Activated T-helper 17 cell treated with anti-CD3 and anti-CD28 coated beads, Interleukin-2, amount 50 U/mL, for 72 hours (primary cell): ENCODE measurements at regions not wholly inside any gene's neighbourhood (a gene's known extent, or its start where the extent isn't known, plus 50 kb on each side); places are given as distances from the start of the nearest gene placed in this dataset.

Source experiments
- ATAC-seq: fragments of 150-1000 bp; cut with Tn5 transposase; replicated peaks from 2 replicates; pipeline ENCODE4 v1.10.0; 2021; ENCODE audit warnings: mild to moderate bottlenecking, moderate library complexity
- H3K27ac Mint-ChIP-seq: one replicate; pipeline ENCODE4 v1.8.0; 2022; ENCODE audit warnings: mixed read lengths
- H3K27me3 Mint-ChIP-seq: one replicate; pipeline ENCODE4 v1.8.0; 2022; ENCODE audit warnings: mixed read lengths
- H3K36me3 Mint-ChIP-seq: one replicate; pipeline ENCODE4 v1.8.0; 2022; ENCODE audit warnings: low read depth, mild to moderate bottlenecking, mixed read lengths
- H3K4me1 Mint-ChIP-seq: one replicate; pipeline ENCODE4 v1.8.0; 2022; ENCODE audit warnings: mixed read lengths
- H3K4me3 Mint-ChIP-seq: one replicate; pipeline ENCODE4 v1.8.0; 2022; ENCODE audit warnings: mild to moderate bottlenecking, mixed read lengths
- H3K9me3 Mint-ChIP-seq: one replicate; pipeline ENCODE4 v1.8.0; 2022; ENCODE audit warnings: mixed read lengths

GRCh38 chr4:176843710-176844109 is 51.0 kb upstream of the VEGFC start:
- Mint-ChIP-seq H3K27ac (no peak overlapping the region), H3K27me3 (no peaks in the 10 kb centered on the region), H3K36me3 (no peaks in the 10 kb centered on the region), H3K9me3 (no peaks in the 10 kb centered on the region), H3K4me3 (no peak overlapping the region), H3K4me1 (no peaks in the 10 kb centered on the region)
- no peak for ATAC-seq

DNA sequence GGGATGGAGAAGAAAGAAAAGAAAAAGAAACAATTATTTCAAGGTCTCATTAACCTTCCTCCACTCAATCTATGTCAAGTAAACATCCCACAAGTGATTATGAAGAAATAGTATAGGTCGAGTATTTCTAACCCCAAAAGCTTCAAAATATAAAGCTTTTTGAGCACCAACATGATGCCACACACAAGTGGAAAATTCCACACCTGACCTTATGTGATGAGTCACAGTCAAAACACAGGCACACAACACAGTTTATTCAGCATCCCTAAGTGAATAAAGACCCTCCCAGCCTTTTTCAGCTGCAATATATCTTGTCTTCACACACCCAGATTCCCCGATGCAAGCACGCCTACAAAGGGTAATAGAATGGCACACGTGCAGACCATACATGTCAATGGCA is 51.7 kb upstream of the VEGFC start:
- no peak for ATAC-seq
- no peak overlapping the region for H3K4me3 Mint-ChIP-seq
- H3K4me1 Mint-ChIP-seq: no peaks in the 10 kb centered on the region
- no peaks in the 10 kb centered on the region for H3K36me3 Mint-ChIP-seq
- H3K9me3 Mint-ChIP-seq: no peaks in the 10 kb centered on the region
- no peak overlapping the region for H3K27ac Mint-ChIP-seq
- no peaks in the 10 kb centered on the region for H3K27me3 Mint-ChIP-seq

- H3K9me3 Mint-ChIP-seq: no peaks in the 10 kb centered on the region
- no peak overlapping the region for H3K27ac Mint-ChIP-seq
- H3K4me1 Mint-ChIP-seq: no peaks in the 10 kb centered on the region
- H3K36me3 Mint-ChIP-seq: no peaks in the 10 kb centered on the region
- no peak overlapping the region for H3K4me3 Mint-ChIP-seq
- no peak for ATAC-seq
- H3K27me3 Mint-ChIP-seq: no peaks in the 10 kb centered on the region
Measured at GRCh38 chr4:176845636-176846035, 52.9 kb upstream of the VEGFC start.

- H3K36me3 Mint-ChIP-seq: no peaks in the 10 kb centered on the region
- H3K27me3 Mint-ChIP-seq: no peaks in the 10 kb centered on the region
- no peak for ATAC-seq
- no peaks in the 10 kb centered on the region for H3K4me1 Mint-ChIP-seq
- no peaks in the 10 kb centered on the region for H3K9me3 Mint-ChIP-seq
- no peak overlapping the region for H3K27ac Mint-ChIP-seq
- H3K4me3 Mint-ChIP-seq: no peak overlapping the region
Measured at GRCh38 chr4:176849076-176849475, 56.4 kb upstream of the VEGFC start.

DNA sequence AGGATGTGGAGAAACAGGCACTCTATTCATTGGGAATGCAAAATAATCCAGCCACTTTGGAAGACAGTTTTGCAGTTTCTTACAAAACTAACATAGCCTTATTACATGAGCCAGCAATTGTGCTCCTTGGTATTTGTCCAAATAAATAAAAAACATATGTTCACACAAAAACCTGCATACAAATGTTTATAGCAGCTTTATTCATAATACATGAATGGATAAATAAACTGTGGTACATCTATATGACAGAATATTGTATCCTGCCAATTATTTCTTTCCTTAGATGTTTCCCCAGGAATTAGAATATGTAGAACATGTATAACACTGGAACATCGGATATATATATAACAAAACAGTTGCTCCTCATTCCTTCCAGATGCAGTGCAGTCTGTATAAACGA is 57.7 kb upstream of the VEGFC start:
- Mint-ChIP-seq H3K9me3 (no peaks in the 10 kb centered on the region), H3K27ac (no peak overlapping the region), H3K27me3 (no peaks in the 10 kb centered on the region), H3K4me3 (no peak overlapping the region), H3K4me1 (no peaks in the 10 kb centered on the region), H3K36me3 (no peaks in the 10 kb centered on the region)
- no peak for ATAC-seq

- H3K4me3 Mint-ChIP-seq: no peak overlapping the region
- H3K4me1 Mint-ChIP-seq: no peaks in the 10 kb centered on the region
- H3K9me3 Mint-ChIP-seq: peaks cover 7% of the 10 kb centered on the region
- no peaks in the 10 kb centered on the region for H3K36me3 Mint-ChIP-seq
- no peak for ATAC-seq
- H3K27me3 Mint-ChIP-seq: no peaks in the 10 kb centered on the region
- no peak overlapping the region for H3K27ac Mint-ChIP-seq
Measured at GRCh38 chr4:176856421-176856820, 63.7 kb upstream of the VEGFC start.

DNA sequence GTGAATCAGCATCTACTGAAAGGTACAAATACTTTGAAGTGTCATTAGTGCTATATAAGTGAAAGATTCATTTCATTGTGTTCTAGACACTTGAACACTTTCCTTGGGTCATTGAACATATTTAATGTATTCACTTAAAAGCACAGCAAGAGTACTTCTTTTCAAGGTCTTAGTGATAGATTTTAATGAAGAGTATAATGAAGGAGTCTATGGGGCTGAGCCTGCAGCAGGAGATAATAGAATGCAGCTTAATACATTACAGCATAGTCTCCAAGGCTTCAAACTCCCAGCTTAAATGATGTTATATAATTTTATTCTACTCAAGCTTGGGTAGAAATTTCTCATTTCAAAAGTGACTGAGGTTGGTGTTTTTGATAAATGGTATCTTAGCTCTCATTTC is 66.1 kb upstream of the VEGFC start:
- no peak overlapping the region for H3K4me3 Mint-ChIP-seq
- ATAC-seq: no peak
- peaks cover 13% of the 10 kb centered on the region for H3K9me3 Mint-ChIP-seq
- no peaks in the 10 kb centered on the region for H3K27me3 Mint-ChIP-seq
- no peak overlapping the region for H3K27ac Mint-ChIP-seq
- no peaks in the 10 kb centered on the region for H3K36me3 Mint-ChIP-seq
- no peaks in the 10 kb centered on the region for H3K4me1 Mint-ChIP-seq

DNA sequence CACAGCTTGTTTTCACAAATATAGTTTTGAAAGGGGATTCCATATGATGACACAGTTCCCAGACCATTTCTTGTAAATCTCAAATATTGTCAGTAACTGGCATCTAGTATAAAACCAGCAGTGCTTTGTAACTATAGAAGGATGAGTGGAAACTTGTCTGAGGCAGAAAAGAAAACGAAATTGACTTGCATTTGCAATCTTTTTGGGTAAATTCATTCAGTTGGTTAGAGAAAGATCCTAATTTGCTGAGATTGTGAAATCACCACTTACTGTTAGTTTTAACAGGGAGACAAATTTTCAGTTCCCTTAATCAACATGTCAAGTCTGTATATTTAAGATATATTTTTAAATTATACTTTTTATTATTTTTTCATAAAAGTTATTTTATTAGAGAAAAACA is 71.5 kb upstream of the VEGFC start:
- Mint-ChIP-seq H3K4me1 (no peaks in the 10 kb centered on the region), H3K36me3 (no peaks in the 10 kb centered on the region), H3K9me3 (peaks cover 9% of the 10 kb centered on the region), H3K27me3 (no peaks in the 10 kb centered on the region), H3K27ac (no peak overlapping the region), H3K4me3 (no peak overlapping the region)
- ATAC-seq: no peak

DNA sequence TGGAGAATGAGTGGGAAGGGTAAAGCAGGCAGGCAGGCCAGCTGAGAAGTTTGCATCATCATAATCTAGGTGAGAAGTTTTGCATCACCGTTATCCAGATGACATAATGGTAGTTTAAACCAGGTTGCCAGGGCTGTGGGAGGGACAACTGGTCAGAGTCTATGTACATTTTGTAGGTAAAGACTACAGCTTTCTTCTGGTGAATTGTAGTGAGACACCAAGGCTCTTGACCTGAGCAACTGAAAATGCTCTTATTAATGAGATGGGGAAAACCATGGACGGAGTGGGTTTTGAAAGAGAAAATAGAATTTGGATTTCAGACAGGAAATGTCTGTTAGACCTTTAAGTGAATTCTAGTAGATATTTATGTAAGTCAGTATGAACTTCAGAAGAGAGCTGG is 76.0 kb upstream of the VEGFC start:
- Mint-ChIP-seq H3K4me3 (no peak overlapping the region), H3K27ac (no peak overlapping the region), H3K27me3 (no peaks in the 10 kb centered on the region), H3K9me3 (peaks cover 9% of the 10 kb centered on the region), H3K36me3 (no peaks in the 10 kb centered on the region), H3K4me1 (no peaks in the 10 kb centered on the region)
- no peak for ATAC-seq

GRCh38 chr4:176872461-176872860 is 79.7 kb upstream of the VEGFC start:
- Mint-ChIP-seq H3K36me3 (no peaks in the 10 kb centered on the region), H3K27me3 (no peaks in the 10 kb centered on the region), H3K4me1 (no peaks in the 10 kb centered on the region), H3K27ac (no peak overlapping the region), H3K9me3 (peaks cover 12% of the 10 kb centered on the region), H3K4me3 (no peak overlapping the region)
- no peak for ATAC-seq

GRCh38 chr4:176874721-176875445 is 82.2 kb upstream of the VEGFC start:
- H3K27me3 Mint-ChIP-seq: no peaks in the 10 kb centered on the region
- H3K9me3 Mint-ChIP-seq: peaks cover 15% of the 10 kb centered on the region
- ATAC-seq: no peak
- H3K36me3 Mint-ChIP-seq: no peaks in the 10 kb centered on the region
- H3K27ac Mint-ChIP-seq: no peak overlapping the region
- H3K4me3 Mint-ChIP-seq: no peak overlapping the region
- H3K4me1 Mint-ChIP-seq: no peaks in the 10 kb centered on the region

DNA sequence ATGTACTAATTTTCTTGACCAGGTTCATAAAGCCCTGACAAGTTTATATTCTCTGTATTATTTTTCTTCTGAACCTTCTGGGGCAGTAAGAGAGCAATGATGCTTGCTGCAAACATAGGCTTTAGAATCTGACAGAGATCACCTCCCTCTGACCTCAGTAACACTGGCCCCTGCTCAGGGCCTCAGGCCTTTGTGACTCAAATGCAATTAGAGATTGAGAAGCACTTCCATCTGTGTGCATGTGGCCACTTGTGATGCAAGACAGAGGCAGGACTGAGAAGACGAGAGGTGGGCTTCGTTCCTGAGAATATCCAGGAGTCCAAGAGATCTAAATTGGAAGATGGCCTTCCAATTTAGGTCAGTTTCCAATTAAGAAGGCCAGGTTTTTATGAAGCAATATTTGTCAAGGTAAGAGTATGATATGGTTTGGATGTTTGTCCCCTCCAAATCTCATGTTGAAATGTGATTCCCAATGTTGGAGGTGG is 82.8 kb upstream of the VEGFC start:
- ATAC-seq: no peak
- Mint-ChIP-seq H3K36me3 (no peaks in the 10 kb centered on the region), H3K27me3 (no peaks in the 10 kb centered on the region), H3K4me1 (no peaks in the 10 kb centered on the region), H3K4me3 (no peak overlapping the region), H3K27ac (no peak overlapping the region), H3K9me3 (peaks cover 11% of the 10 kb centered on the region)

DNA sequence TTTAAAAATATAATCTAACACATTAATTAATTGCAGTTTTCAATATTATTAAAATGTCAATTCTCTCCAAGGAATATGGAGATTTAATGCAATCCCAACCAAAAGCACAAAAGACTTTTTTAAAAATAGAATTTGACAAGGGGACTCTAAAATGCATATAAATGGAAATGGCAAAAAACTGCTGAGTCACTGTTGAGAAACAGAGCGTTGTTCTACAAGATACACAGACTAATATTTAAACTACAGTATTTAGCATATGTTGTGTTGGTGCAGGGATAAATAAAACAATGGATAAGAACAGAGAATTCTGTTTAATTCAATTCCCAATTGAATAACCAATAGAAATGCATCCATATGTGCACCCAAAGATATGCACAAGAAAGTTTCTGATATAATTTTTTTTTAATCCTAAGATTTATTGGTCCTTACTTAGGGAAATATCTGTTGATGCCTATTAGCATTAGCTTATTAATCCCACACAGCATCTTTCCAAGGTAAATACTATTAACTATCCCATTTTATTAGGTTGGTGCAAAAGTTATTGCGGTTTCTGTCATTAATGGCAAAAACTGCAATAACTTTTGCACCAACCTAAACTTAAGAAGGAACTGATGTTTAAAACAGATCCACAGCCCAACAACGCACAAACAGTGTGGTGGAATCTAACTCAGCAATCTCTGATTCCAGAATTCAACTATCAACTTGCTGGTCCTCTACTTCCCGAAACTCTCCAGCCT is 86.8 kb upstream of the VEGFC start:
- H3K27me3 Mint-ChIP-seq: no peaks in the 10 kb centered on the region
- H3K36me3 Mint-ChIP-seq: no peaks in the 10 kb centered on the region
- no peak overlapping the region for H3K27ac Mint-ChIP-seq
- no peaks in the 10 kb centered on the region for H3K4me1 Mint-ChIP-seq
- H3K9me3 Mint-ChIP-seq: peaks cover 11% of the 10 kb centered on the region
- H3K4me3 Mint-ChIP-seq: no peak overlapping the region
- no peak for ATAC-seq

DNA sequence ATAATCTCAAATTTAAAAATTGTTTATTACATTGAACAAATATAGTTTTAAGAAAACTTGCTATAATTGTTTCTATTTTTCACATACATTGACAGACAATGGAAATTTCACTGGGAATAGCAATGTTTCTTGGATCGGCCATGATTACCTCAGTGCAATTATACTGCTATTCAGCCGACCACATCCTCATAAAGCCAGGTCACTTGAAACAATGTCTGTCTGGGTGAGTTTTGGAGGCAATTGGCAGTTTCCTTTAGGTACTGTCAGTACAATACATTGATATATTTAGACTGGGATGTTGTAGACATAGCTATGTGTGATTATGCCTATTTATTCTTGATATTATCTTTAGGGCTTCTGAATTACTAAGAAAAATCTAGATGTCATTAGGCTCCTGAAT is 89.5 kb upstream of the VEGFC start:
- no peak for ATAC-seq
- H3K27me3 Mint-ChIP-seq: no peaks in the 10 kb centered on the region

GRCh38 chr4:176883108-176883550 is 90.4 kb upstream of the VEGFC start:
- ATAC-seq: no peak

More for the DNA sequence above, 89.5 kb upstream of the VEGFC start:
- no peaks in the 10 kb centered on the region for H3K4me1 Mint-ChIP-seq
- no peak overlapping the region for H3K4me3 Mint-ChIP-seq
- no peaks in the 10 kb centered on the region for H3K36me3 Mint-ChIP-seq
- no peak overlapping the region for H3K27ac Mint-ChIP-seq
- peaks cover 7% of the 10 kb centered on the region for H3K9me3 Mint-ChIP-seq

More at GRCh38 chr4:176883108-176883550, 90.4 kb upstream of the VEGFC start:
- no peaks in the 10 kb centered on the region for H3K4me1 Mint-ChIP-seq
- H3K27ac Mint-ChIP-seq: no peak overlapping the region
- H3K36me3 Mint-ChIP-seq: no peaks in the 10 kb centered on the region
- H3K9me3 Mint-ChIP-seq: peaks cover 7% of the 10 kb centered on the region
- no peak overlapping the region for H3K4me3 Mint-ChIP-seq
- H3K27me3 Mint-ChIP-seq: no peaks in the 10 kb centered on the region
